ENCODE measurements at regions not wholly inside any gene's neighbourhood (a gene's known extent, or its start where the extent isn't known, plus 50 kb on each side); places are given as distances from the start of the nearest gene placed in this dataset.

GRCh38 chr9:90046317-90046861 lies 441.6 kb downstream of the GADD45G start:
- TF ChIP-seq CTCF (IDR thresholded peaks at IDR 0.05; ENCODE audit: low read depth, low read length): no peak
- no peak for TF ChIP-seq POLR2A (IDR thresholded peaks at IDR 0.05; ENCODE audit: extremely low read depth, insufficient read length)
